NCI-H226 (cell line): ENCODE measurements at regions not wholly inside any gene's neighbourhood (a gene's known extent, or its start where the extent isn't known, plus 50 kb on each side); places are given as distances from the start of the nearest gene placed in this dataset.

Source experiments
- DNase-seq: peaks from one replicate; pipeline ENCODE4 v3.0.0-alpha.2; 2015

DNA sequence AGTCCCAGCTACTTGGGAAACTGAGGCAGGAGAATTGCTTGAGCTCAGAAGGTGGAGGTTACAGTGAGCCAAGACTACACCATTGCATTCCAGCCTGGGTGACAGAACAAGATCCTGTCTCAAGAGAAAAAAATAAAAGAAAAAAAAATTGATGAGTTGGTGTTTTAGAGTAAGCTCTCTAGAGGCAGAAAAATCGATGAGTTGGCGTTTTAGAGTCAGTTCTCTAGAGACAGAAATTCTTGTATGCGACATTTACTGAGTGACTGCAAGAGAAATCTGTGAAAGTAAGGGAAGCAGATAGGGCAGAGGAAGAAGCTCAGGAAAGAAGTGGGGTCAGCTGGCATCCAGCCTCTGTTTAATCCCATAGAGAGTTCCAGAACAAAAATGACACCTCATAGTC lies 298.7 kb upstream of the ARRDC4 start:
- no peak for DNase-seq

DNA sequence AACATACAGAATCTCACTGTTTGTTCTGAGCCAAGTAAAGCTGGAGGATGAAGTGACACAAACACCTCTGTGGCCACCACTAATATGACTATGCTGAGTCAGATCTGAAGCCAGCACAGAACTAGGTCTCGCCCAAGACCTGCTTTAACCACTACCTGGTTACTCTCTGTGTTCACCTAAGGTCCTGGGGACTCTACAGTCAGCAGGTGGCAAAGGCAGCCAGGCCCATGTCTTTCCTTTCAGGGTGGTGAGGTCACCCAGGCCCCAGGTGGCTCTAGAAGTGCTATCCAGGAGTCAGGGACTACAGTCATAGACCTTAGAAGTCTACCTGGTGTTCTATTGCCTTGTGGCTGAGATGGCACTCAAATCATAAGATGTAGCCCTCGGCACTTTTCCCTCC lies 287.9 kb upstream of the ARRDC4 start:
- no peak for DNase-seq

DNA sequence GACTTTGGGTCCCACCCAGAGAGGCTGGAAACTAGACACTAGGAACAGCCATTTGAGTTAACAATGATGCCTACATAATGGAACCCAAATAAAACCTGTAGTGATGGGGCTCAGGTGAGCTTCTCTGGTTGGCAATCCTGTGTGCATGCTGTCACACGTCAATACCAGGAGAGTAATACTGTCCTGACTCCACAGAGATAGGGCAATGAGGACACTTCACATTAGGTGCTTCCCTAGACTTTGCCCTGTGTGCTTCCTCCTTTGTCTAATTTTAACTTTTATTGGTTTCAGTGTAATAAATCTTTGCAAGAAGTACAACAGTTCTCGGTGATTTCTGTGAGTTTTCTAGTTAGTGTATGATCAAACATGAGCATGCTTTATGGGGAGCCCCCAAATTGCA lies 281.8 kb upstream of the ARRDC4 start:
- DNase-seq: no peak

DNA sequence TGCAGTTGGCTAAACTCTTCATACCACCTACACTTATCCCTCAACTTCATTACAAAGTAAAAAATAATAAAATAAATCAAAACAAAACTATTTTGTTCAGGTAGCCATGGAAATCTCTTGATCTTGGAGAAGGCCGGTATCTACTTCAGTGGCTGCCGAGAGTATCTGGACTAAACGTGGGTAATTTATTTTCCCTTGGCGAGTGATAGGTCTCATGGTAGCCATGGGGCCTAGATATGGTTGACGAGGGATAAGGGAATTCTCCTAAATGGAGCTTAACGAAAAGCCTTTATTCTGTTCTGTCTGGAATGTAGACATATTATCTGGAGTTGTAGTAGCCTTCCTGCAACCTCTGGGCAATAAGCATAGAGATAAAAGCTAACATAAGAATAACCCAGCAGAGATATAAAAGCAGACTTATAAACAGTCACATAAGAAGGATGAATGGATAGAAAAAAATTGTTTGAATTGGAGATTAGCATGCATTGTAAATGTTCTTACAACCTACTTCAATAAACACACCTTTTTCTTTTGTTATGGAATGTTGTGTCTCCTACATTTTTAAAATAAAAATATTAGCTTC lies 281.3 kb upstream of the ARRDC4 start:
- no peak for DNase-seq

DNA sequence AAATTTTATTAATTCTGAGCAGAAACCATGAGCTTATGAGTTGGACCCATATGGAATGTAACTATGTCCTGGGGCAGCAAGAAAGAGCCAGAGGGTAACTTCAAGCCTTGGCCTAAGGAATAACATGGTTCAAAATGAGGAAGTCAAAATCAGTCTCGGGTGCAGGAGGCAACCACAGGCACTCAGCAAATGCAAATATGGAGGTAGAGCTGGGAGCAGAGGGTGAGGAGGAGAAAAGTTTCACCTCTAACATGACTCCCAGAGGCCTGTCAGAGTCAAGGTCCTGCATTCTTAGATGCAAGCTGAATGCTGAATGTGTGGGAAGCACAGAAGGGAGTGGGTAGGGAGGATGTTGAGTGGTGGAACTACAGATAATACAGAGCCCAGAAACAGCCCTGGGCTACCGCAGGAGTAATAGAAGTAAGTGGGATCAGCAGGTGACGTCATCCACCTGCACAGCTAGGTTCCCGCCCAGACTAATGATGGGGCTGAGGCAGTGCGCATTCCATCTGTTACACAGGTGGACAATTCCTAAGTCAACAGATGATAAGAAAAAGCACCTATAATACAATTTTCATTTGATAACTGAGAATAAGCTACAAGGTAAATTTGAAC lies 279.8 kb upstream of the ARRDC4 start:
- DNase-seq: no peak

DNA sequence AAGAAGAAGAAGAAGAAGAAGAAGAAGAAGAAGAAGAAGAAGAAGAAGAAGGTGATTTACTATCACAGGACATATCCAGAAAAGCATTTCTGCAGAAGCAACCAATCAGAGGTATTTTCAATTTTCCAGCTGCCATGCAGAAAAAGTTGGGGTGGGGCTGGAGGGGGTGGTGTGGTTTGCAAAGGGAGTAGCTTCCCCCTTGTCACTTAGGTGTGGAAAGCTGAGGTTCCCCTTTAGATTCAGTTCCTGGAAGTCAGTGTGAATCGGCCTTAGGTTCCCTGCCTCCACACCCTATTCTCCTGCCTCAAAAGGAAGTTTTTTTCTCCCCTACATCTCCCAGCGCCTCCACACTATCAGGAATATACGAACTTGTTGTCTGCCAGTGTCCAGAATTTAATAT lies 276.7 kb upstream of the ARRDC4 start:
- DNase-seq: no peak

DNA sequence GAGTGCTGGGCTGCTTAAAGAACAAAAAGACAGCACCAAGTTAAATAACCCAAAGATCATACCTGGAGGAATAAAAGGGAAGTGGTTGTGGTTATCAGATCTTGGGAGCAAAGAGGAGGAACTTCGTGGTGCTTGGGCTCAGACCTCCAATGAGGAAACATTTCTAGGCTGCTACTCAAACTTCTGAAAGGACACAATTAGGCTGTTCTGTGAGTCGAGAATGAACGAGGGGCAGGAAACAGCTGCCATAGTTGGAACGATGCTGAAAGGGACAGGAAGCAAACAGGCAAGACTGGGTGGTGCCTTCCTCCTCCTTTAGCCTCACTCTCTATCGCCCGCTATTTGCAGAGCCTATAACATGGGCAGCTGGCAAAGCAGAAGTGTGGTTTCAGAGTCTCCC lies 276.3 kb upstream of the ARRDC4 start:
- no peak for DNase-seq

DNA sequence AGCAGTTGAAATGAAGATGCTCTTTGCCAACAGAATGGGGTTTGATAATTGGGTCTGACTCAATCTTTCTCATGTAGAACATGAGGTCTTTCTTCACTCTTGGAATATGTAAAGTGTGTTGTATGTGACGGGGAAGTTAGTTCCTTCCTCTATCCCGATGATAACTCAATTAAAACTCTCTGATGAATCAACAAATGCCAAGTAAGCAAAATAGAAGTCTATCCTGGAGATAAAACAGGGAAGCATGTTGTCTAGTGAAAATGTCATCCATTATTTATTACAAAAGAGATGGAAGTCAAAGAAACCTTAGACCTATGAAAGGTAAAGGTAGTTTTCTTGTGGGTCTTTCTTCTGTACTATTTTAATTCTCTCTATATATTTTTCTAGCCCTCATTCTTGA lies 274.2 kb upstream of the ARRDC4 start:
- DNase-seq: no peak

DNA sequence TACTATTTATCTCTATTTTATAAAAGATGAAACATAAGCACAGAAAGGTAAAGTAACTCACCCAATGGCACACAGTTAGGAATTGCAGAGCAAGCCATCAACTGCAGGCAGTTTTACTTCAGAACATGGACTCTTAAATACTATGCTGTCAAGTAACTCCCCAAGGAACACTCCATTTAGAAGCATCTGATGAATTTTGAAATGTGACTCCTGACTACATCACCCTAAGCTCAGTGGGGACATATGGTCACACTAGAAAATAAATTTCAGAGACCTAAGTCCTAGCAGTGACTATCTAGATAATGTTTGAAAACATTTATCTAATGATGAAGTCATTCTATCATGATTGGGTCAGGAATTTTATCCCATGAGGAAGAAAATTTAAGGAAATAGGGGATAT lies 272.8 kb upstream of the ARRDC4 start:
- no peak for DNase-seq

DNA sequence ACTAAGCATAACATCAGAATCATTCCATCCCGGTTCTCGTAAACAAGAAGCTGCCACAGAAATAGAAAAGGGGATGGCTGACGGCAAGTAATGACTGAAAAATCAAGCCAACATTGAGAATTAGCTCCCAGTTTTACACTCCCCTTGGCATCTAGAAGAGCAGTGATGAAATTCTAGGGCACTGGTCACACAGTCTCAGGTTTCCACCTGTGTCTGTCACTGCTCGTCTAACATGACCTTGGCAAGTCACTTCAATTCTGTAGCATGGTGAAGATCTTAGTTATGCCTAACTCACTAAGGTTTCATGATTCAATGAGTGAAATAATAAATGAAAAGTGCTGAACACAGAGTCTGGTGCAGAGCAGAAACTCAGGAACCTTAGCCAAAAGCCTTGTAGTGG lies 272.3 kb upstream of the ARRDC4 start:
- DNase-seq: no peak

DNA sequence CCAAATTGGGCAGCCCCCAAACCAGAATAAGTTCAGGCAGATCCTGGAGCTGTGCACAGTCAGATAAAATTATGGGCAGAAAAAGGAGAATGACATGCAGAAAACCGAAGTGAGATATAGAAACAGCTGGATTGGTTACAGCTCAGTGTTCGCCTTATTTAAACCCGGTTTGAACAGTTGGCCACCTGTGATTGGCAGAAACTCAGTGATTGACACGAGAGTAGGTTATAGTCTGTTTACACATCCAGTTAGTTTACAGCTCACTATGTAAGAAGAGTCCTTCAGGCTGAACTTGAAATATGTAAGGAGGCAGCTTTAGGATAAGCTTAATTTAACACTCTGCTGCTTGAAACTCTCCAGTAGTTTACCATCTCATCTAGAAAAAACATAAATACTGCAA lies 271.6 kb upstream of the ARRDC4 start:
- no peak for DNase-seq

DNA sequence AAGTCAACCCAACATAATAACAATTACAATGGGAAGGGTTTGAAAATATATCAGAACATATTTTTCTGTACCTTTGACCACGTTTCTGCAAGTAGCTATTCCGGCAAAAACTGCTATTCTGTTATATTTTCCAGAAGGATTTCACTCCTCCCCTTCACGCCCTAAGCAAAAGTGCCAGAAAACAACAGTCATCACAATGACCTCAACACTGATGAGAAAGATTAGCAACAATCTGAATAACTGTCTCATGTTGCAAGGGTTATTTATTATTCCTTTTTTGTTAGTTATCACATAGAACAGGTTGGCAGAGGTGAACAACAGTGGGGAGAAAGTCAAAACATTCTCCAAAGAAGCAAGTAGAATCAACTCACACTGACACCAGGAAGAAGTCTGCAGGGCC lies 269.4 kb upstream of the ARRDC4 start:
- no peak for DNase-seq

DNA sequence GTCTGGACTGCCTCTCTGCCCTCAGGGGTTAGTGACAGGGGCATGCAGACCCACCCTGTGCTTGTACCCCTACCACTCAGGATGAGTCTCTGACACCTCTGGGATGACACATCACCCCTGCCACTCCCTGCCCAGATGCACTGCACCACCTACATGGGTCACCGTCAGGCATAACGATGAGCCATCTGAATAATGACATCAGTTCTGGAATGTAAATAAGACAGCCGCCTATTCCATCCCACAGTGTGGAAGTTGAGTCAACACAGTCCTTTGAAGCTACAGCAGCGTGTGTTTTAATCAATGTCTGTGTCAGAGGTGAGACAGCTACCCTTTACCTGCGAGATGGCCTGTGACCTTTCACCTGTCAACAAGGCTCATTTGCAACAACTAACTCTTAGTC lies 268.7 kb upstream of the ARRDC4 start:
- DNase-seq: no peak

DNA sequence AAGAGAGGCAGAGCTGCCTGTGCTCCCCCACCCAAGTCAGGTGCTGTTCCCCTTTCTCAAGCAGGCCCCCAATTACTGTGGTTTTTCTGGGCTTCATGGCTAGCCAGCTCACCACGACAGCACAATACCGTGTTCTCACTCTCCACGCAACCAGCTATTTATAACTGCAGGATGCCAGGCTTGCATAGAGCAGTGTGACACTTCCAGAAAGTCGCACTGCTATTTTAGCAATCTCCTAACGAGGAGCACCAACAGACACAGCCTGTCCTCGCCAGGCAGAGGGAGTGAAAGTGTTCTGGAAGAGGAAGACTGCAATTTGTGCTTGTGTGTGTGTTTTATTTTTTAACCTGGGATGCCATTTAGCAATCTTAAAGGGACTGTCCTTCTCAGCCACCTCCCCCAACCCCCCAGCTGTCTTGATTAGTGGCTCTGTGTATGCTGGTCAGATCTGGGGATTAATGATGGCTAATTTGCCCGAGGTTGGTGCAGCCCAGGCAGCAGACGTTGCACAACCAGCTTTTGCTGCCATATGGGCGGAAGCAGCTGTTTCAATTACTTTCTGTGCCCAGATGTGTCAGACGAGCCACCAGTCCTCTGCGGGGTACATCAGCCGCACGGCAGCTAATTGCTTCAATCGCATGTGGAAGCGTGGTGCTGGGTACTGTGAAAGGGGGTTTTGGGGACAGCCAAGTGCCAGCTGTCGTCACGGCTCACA lies 268.0 kb upstream of the ARRDC4 start:
- no peak for DNase-seq

DNA sequence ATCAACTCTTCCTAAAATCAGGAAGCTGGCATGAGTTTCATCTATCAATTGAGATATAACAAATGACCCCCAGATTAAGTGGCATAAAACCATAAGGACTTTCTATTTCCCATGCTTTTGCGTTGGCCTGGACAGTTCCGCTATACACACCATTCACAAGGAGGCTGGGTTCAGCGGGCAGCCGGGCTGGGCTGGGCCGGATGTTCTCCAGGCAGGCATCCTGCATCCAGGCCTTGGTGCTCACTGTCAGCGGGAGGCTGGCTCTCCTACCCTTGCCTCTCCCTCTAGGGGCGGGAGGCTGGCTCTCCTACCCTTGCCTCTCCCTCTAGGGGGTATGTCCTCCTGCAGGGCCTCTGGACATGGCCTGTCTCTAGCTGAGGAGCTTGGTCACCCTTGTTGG lies 266.0 kb upstream of the ARRDC4 start:
- DNase-seq: no peak

DNA sequence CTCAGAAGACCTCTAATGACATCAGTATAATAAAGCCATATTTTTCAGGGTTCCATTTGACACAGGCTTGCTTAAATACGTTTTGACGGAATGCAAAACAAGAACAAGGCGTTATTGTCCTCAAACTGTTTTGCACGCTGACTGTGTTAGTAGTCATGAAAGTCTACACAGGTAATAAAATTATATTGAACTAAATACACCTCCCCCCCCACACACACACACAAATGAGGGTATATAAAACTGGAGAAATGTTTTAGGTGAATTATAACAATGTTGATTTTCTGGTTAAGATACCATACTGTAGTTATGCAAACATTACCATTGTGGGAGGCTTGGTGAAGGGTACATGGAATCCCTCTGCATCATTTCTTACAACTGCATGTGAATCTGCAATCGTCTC lies 257.1 kb upstream of the ARRDC4 start:
- DNase-seq: no peak

DNA sequence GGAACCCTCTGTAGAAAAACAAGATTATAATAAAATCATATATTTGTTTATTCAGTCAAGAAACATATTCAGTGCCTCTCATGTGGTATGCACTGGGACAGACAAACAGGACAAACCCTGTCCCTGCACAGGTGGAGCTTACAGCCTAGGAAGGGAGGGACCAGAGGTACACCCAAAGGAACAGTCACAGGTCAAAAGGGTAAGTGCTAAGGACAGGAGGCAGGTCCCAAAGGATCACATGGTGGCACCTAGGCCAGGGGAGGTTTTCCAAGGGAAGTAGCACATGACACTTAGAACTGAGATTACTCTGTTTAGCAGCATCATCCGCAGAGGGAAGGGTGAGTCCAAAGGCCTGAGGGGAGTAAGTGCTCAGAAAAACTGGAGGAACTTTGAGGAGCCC lies 254.4 kb upstream of the ARRDC4 start:
- DNase-seq: no peak

DNA sequence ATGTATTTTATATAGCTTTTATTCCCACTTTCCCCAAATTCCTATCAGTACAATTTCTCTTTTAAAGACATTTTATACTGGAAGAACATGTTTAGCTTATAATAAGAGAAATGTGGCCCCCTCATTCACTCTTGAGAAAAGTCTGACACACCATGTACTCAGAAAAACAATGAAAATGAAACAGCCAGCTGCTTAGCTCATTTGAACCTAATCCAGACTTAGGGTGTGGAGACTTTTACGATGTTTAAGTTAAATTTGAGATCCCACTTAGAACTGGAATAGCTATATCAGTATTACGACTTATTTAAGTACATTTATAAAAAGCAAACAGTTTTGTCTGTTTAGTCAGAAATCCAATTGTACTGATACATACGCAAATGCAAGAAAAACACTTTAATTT lies 252.3 kb upstream of the ARRDC4 start:
- no peak for DNase-seq

DNA sequence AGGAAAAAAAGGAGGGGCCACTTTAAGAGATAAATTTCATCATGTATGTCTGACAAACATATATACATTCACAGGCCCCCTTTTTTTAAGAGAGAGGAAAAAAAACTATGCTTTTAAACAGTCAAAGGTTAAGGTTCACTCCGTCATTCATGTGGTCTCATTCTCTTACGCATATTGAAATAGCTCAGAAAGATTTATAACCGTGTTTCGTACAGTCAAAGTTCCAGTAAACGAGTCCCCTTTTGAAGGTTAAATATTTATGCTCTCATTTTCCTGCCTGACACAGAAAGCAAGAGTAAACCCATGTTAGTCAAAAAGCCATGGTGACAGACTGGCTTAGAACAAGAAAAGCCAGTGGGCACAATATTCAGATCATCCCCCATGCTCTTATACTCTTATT lies 248.0 kb upstream of the ARRDC4 start:
- no peak for DNase-seq

DNA sequence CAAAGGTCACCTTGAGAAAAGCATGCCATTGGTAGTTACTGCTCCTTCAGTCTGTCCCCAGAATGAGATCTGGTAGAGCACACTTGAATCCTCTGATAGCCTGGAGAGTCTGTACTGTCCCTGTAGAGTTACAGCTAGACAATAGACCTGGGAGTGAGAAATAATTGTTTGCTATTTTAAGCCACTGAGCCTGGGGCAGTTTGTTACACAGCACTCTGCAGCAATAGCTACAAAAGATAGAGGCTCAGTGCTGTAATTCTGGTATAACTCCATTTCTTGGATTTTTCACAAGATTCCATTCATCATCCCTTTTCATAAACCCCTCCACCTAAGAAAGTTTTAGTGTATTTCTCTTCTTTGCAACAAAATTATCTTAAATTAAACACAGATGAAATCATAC lies 242.7 kb upstream of the ARRDC4 start:
- DNase-seq: no peak

DNA sequence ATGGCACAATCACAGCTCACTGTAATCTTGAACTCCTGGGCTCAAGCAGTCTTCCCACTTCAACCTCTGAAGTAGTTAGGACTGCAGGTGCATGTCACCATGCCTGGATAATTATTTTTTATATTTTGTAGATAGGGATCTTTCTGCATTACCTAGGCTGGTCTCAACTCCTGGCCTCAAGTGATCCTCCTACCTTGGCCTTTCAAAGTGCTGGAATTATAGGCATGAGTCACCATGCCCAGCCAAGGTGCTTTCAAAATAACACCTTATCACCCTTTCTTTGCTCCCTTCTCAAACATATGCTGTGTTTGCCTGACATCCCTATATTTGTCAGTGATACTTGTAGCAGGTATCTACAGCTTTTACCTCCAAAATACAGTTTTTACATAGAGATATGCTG lies 242.0 kb upstream of the ARRDC4 start:
- no peak for DNase-seq

DNA sequence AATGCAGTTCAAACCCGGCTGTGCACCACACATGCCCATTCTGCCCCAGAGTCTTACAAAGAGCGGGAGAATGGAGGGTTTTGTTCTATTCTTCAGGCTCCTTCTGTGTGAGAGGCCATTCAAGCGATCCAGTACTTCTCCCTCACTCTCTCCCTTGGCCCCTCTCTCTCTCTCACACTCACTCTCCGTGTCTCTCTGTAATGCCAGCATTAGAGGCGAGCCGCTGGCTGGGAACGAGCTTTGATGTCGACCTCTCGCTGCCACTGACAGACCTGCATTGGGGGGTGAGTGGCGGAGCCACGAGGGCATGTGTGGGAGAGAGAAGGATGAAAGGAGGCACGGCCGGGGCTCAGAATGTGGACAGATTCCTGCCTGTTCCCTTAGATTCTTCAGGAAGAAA lies 231.7 kb upstream of the ARRDC4 start:
- DNase-seq: no peak

DNA sequence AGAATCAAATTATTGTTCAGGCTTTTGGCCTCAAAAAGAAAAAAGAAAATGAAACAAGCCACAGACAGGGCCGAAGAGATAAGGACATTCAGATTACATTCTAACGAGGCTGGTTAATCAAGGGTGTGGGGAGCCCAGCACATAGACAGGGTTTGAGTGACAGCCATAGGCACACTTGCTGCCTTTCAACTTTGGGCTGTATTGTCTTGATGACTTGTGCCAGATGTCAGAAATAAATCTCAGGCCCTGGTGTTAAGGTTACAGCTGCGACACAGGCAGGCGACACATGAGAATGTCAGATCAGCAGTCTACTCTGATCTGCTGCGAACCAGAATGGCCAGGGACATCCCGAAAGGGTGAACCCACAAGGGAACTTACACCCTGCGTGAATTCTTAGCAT lies 231.2 kb upstream of the ARRDC4 start:
- no peak for DNase-seq

DNA sequence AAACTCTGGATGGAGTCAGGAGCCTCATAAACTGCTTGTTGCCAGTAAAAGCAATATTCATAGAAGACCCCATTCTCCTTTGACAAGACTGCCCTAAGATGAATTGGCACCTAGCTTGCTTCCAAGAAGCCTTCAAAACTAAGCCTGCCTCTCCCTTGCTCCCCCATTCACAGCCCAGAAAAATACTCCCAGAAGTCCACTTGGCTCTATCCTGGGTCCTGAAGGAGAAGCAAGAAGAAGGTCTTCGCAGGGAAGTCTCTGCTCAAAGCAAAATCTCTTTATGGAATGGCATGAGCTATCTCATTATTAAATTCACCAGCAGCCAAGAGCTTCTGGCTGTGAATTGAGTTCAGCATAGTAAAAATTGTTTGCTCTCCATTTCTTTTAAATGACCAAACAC lies 230.2 kb upstream of the ARRDC4 start:
- DNase-seq: no peak

DNA sequence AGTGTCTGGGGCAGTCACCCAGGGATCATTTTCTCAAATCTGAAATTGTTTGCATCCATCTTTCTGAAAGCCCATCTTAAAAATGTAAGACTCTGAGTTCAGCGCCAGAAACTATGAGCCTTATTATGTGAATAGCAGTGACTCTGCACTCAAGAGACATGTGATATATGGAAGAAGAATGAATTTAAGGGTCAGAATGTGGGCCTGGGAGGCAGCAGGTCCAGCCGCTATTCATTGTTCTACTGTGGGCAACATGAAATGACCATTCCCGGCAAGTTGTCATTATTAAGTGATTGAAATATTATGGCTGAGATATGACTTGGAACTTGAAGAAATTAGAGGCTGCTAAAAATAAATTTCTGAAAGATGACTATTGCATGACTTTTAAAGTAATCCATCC lies 228.6 kb upstream of the ARRDC4 start:
- DNase-seq: no peak
